IMR-90 (cell line): ENCODE measurements at regions not wholly inside any gene's neighbourhood (a gene's known extent, or its start where the extent isn't known, plus 50 kb on each side); places are given as distances from the start of the nearest gene placed in this dataset.

Source experiments
- ATAC-seq: fragments of 200-7000 bp; cut with Tn5 transposase; 2 replicates; pipeline ENCODE4 v1.9.1; 2020; ENCODE audit warnings: low read depth, mild to moderate bottlenecking, moderate library complexity
- BruUV-seq: library from RNA; stranded (reverse); fragments of 400-500 nt; replicated peaks from 2 replicates; lab custom pipeline; 2021; lab: Mats Ljungman, UMichigan
- CTCF ChIA-PET: fragments of 300-600 bp; formaldehyde crosslinking; extraction: SDS; loops from one replicate; lab custom pipeline; 2021; ENCODE audit warnings: antibody characterized with exemption; lab: Yijun Ruan, JAX
- POLR2A ChIA-PET: fragments of 300-600 bp; sonication (Branson Sonifier 250); formaldehyde crosslinking; loops from one replicate; lab custom pipeline; 2022; ENCODE audit warnings: antibody characterized with exemption; ENCODE audit not compliant: unreplicated experiment; lab: Charles Lee
- DNase-seq: peaks from one replicate; pipeline ENCODE4 v3.0.0; 2013
- H2AFZ ChIP-seq: replicated peaks from 2 replicates; pipeline ENCODE3; 2013; ENCODE audit warnings: low read length, mild to moderate bottlenecking; ENCODE audit not compliant: poor library complexity
- H2AK5ac ChIP-seq: 2 replicates; pipeline ENCODE4 v1.6.1; 2013; ENCODE audit warnings: low read depth, low read length, inconsistent platforms
- H2AK9ac ChIP-seq: replicated peaks from 2 replicates; pipeline ENCODE3; 2013; ENCODE audit warnings: mild to moderate bottlenecking, low read depth, low read length, moderate library complexity; ENCODE audit not compliant: poor library complexity
- H2BK120ac ChIP-seq: 2 replicates; pipeline ENCODE4 v1.6.1; 2013; ENCODE audit warnings: low read depth, low read length, inconsistent platforms
- H2BK15ac ChIP-seq: 3 replicates; pipeline ENCODE4 v1.6.1; 2013; ENCODE audit warnings: low read depth, low read length, inconsistent platforms
- H2BK20ac ChIP-seq: 2 replicates; pipeline ENCODE4 v1.6.1; 2013; ENCODE audit warnings: low read depth, mild to moderate bottlenecking, inconsistent platforms, low read length, moderate library complexity
- H2BK5ac ChIP-seq: 2 replicates; pipeline ENCODE4 v1.6.1; 2013; ENCODE audit warnings: mild to moderate bottlenecking, low read depth, low read length, inconsistent platforms; ENCODE audit not compliant: poor library complexity, severe bottlenecking
- H3K14ac ChIP-seq: replicated peaks from 2 replicates; pipeline ENCODE4 v1.6.1; 2013; ENCODE audit warnings: low read depth, low read length, inconsistent platforms
- H3K18ac ChIP-seq: 2 replicates; pipeline ENCODE4 v1.6.1; 2013; ENCODE audit warnings: low read depth, low read length, control low read depth
- H3K23ac ChIP-seq: 2 replicates; pipeline ENCODE4 v1.6.1; 2013; ENCODE audit warnings: low read depth, low read length, inconsistent platforms
- H3K27ac ChIP-seq: 2 replicates; pipeline ENCODE4 v1.5.1; 2013; ENCODE audit warnings: mild to moderate bottlenecking, control low read depth, low read length; ENCODE audit not compliant: insufficient read depth
- H3K27me3 ChIP-seq: 2 replicates; pipeline ENCODE4 v1.6.1; 2013; ENCODE audit warnings: low read length; ENCODE audit not compliant: control insufficient read depth, insufficient read depth
- H3K36me3 ChIP-seq: 2 replicates; pipeline ENCODE4 v1.6.1; 2013; ENCODE audit warnings: low read length, mixed read lengths; ENCODE audit not compliant: control insufficient read depth, insufficient read depth
- H3K4ac ChIP-seq: 2 replicates; pipeline ENCODE4 v1.6.1; 2013; ENCODE audit warnings: low read depth, low read length, inconsistent platforms
- H3K4me1 ChIP-seq: 2 replicates; pipeline ENCODE4 v1.6.1; 2013; ENCODE audit warnings: low read length, mixed read lengths; ENCODE audit not compliant: control insufficient read depth, insufficient read depth
- H3K4me2 ChIP-seq: 2 replicates; pipeline ENCODE4 v1.6.1; 2013; ENCODE audit warnings: low read depth, mild to moderate bottlenecking, control low read depth, low read length, moderate library complexity
- H3K4me3 ChIP-seq: 2 replicates; pipeline ENCODE4 v1.5.1; 2013; ENCODE audit warnings: low read depth, mild to moderate bottlenecking, control low read depth, low read length, moderate library complexity; ENCODE audit not compliant: insufficient read depth
- H3K56ac ChIP-seq: 2 replicates; pipeline ENCODE4 v1.6.1; 2013; ENCODE audit warnings: low read length, inconsistent platforms; ENCODE audit not compliant: insufficient read depth; ENCODE audit errors: extremely low read depth
- H3K79me1 ChIP-seq, 2 experiments: 2 replicates each; pipeline ENCODE4 v1.6.1; 2013; ENCODE audit warnings: low read length in 2 of 2, inconsistent platforms in 1 of 2, low read depth in 1 of 2
- H3K9ac ChIP-seq: 2 replicates; pipeline ENCODE4 v1.6.1; 2013; ENCODE audit warnings: low read depth, low read length, control low read depth
- H3K9me1 ChIP-seq: 2 replicates; pipeline ENCODE4 v1.6.1; 2013; ENCODE audit warnings: low read length, inconsistent platforms; ENCODE audit not compliant: insufficient read depth
- H3K9me3 ChIP-seq: 2 replicates; pipeline ENCODE4 v1.6.1; 2013; ENCODE audit warnings: low read length; ENCODE audit not compliant: control insufficient read depth, insufficient read depth
- H4K20me1 ChIP-seq: 2 replicates; pipeline ENCODE4 v1.6.1; 2013; ENCODE audit warnings: low read length, inconsistent platforms; ENCODE audit not compliant: insufficient read depth
- H4K5ac ChIP-seq: 2 replicates; pipeline ENCODE4 v1.6.1; 2013; ENCODE audit warnings: mild to moderate bottlenecking, low read depth, low read length, control low read depth
- H4K8ac ChIP-seq, 2 experiments: 2 replicates each; pipeline ENCODE4 v1.6.1; 2013; ENCODE audit warnings: low read depth in 2 of 2, low read length in 2 of 2, control low read depth in 1 of 2, inconsistent platforms in 1 of 2
- H4K91ac ChIP-seq: 2 replicates; pipeline ENCODE4 v1.6.1; 2013; ENCODE audit warnings: low read depth, low read length, inconsistent platforms; ENCODE audit not compliant: insufficient read depth
- CTCF ChIP-seq: conservative IDR thresholded peaks from 2 replicates; pipeline ENCODE4 v1.5.1; 2012; ENCODE audit warnings: mild to moderate bottlenecking, low read depth, low read length, improper control_type of control experiment
- ELK1 ChIP-seq: fragments of 150-350 bp; IDR thresholded peaks from 2 replicates; pipeline ENCODE4 v1.6.1; 2016; ENCODE audit warnings: low read depth, mild to moderate bottlenecking, low read length, moderate library complexity, borderline replicate concordance
- FOS ChIP-seq: fragments of 150-350 bp; IDR thresholded peaks from 2 replicates; pipeline ENCODE4 v1.6.1; 2016; ENCODE audit warnings: low read depth, low read length
- MXI1 ChIP-seq: IDR thresholded peaks from 2 replicates; pipeline ENCODE4 v1.6.1; 2012; ENCODE audit warnings: low read depth, mild to moderate bottlenecking, low read length, moderate library complexity, borderline replicate concordance
- RAD21 ChIP-seq: IDR thresholded peaks from 2 replicates; pipeline ENCODE4 v1.6.1; 2012; ENCODE audit warnings: low read length, improper control_type of control experiment
- RFX5 ChIP-seq: IDR thresholded peaks from 2 replicates; pipeline ENCODE4 v1.8.0; 2012; ENCODE audit warnings: low read depth, mild to moderate bottlenecking, low read length, moderate library complexity
- WGBS, 2 experiments: methylation state at CpG; one replicate each; pipeline versions ENCODE4 v1.1.5 to v1.1.7; 2013; ENCODE audit warnings: missing lambda C conversion rate in 2 of 2; ENCODE audit not compliant: insufficient read length in 1 of 2; ENCODE audit errors: extremely low coverage in 2 of 2; 5-methylcytosine and 5-hydroxymethylcytosine counted together
- dilution Hi-C: fragments of 300-500 bp; cut with HindIII; formaldehyde crosslinking; loops from one replicate; pipeline ENCODE4 v1.14.3; 2018; ENCODE audit warnings: low sequenced_read_pairs; ENCODE audit not compliant: unreplicated experiment
- in situ Hi-C: fragments of 300-500 bp; cut with MboI; formaldehyde crosslinking; loops from 3 replicates; pipeline ENCODE4 v1.14.3; 2019; ENCODE audit warnings: low sequenced_read_pairs, inconsistent platforms, mixed read lengths
- intact Hi-C: fragments of 100-400 bp; cut with micrococcal nuclease; formaldehyde crosslinking; loops from 2 replicates; pipeline ENCODE4 v1.10.0; 2022

- in situ Hi-C loops (no loop called here), intact Hi-C loops (no loop called here), dilution Hi-C loops (no loop called here)
- H3K9me1 ChIP-seq, result no peaks in the 10 kb centered on the region
- H4K8ac ChIP-seq, result no peak overlapping the region
- H3K9ac ChIP-seq, result no peak overlapping the region
- H3K56ac ChIP-seq, result no peak overlapping the region
- H4K5ac ChIP-seq, result no peak overlapping the region
- H3K14ac ChIP-seq, result no peak overlapping the region
- H3K27me3 ChIP-seq, result no peaks in the 10 kb centered on the region
- H2AFZ ChIP-seq, result no peak overlapping the region
- WGBS, 2 experiments, result no CpG with 5 or more reads among the region's 5 CpGs
- H2BK5ac ChIP-seq, result no peak overlapping the region
- no peaks in the 10 kb centered on the region for H3K79me1 ChIP-seq
- no peak overlapping the region for H3K18ac ChIP-seq
- ChIA-PET CTCF (no interaction called here), POLR2A (no interaction called here)
- no peak overlapping the region for H2BK120ac ChIP-seq
- TF ChIP-seq RAD21, result no peak
- no peak for TF ChIP-seq ELK1
- no peak for TF ChIP-seq CTCF
- no peak for TF ChIP-seq FOS
- no peak for TF ChIP-seq RFX5
- no peak for TF ChIP-seq MXI1
- H3K27ac ChIP-seq, result no peak overlapping the region
- no peak overlapping the region for H3K4me2 ChIP-seq
- no peak overlapping the region for H2BK20ac ChIP-seq
- ATAC-seq (no peak), DNase-seq (no peak)
- H2BK15ac ChIP-seq, result no peak overlapping the region
- H4K20me1 ChIP-seq, result no peaks in the 10 kb centered on the region
- no peaks in the 10 kb centered on the region for H3K36me3 ChIP-seq
- no peak overlapping the region for H2AK5ac ChIP-seq
- no peak overlapping the region for H2AK9ac ChIP-seq
- H4K91ac ChIP-seq, result no peak overlapping the region
- H3K4me3 ChIP-seq, result no peak overlapping the region
- H3K23ac ChIP-seq, result no peak overlapping the region
- no TSS peak for BruUV-seq
- no peaks in the 10 kb centered on the region for H3K4me1 ChIP-seq
- H3K9me3 ChIP-seq, result no peaks in the 10 kb centered on the region
- no peak overlapping the region for H3K4ac ChIP-seq
Measured at GRCh38 chr10:64329510-64329909, 808.3 kb downstream of the REEP3 start.
